Neural crest cell (in vitro differentiated cells): ENCODE measurements at regions not wholly inside any gene's neighbourhood (a gene's known extent, or its start where the extent isn't known, plus 50 kb on each side); places are given as distances from the start of the nearest gene placed in this dataset.

Experiments used
- DNase-seq: peaks from one replicate; pipeline ENCODE4 v3.0.0; 2021; ENCODE audit warnings: low read depth, mixed read lengths, low spot score
- H3K27ac Mint-ChIP-seq: one replicate; pipeline ENCODE4 v1.8.0; 2021; ENCODE audit warnings: mild to moderate bottlenecking, mixed read lengths; ENCODE audit not compliant: unreplicated experiment
- H3K27me3 Mint-ChIP-seq: 2 replicates; pipeline ENCODE4 v1.8.0; 2021; ENCODE audit warnings: low read depth, mild to moderate bottlenecking, mixed read lengths
- H3K36me3 Mint-ChIP-seq: 2 replicates; pipeline ENCODE4 v1.8.0; 2021; ENCODE audit warnings: low read depth, mild to moderate bottlenecking, mixed read lengths
- H3K4me1 Mint-ChIP-seq: 2 replicates; pipeline ENCODE4 v1.8.0; 2021; ENCODE audit warnings: mixed read lengths
- H3K4me3 Mint-ChIP-seq: one replicate; pipeline ENCODE4 v1.8.0; 2021; ENCODE audit warnings: mild to moderate bottlenecking, mixed read lengths
- H3K9me3 Mint-ChIP-seq: 2 replicates; pipeline ENCODE4 v1.8.0; 2021; ENCODE audit warnings: mixed read lengths
- TF ChIP-seq, protein P1 (sequence below): fragments of 200-600 bp; sonication (generic); conservative IDR thresholded peaks from 2 replicates; pipeline ENCODE4 v1.5.0; 2021; ENCODE audit warnings: antibody characterized with exemption, mild to moderate bottlenecking

DNA sequence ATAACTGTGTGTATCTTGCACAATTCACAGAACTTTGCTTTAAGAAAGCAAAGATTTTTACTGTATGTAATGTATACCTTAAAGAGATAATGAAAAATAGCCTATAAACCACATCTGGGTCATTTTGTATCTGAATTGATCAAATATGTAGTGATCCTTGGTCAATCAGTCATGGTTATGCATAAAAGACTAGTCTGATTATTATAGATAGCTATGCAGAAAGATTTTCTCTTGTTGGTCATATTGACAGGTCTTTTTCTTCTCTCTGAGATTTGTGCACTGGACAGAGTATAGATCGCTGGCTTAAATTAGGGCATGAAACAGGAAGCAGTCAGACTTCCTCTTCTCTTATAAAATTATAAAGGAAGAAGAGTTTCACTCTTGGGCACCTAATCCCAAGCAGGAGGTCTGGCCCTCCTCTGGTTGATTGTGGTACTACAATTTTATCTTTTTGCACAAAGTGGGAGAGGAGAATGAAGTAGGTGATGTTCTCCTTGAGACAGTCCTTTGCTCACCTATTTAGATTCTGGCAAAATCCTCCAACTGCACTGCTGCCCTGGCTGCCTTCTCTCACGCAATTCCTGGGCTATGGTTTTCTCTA is 380.9 kb upstream of the RGS17 start:
- no peaks in the 10 kb centered on the region for H3K36me3 Mint-ChIP-seq
- H3K9me3 Mint-ChIP-seq = peaks cover 6% of the 10 kb centered on the region
- TF ChIP-seq, protein P1, sequence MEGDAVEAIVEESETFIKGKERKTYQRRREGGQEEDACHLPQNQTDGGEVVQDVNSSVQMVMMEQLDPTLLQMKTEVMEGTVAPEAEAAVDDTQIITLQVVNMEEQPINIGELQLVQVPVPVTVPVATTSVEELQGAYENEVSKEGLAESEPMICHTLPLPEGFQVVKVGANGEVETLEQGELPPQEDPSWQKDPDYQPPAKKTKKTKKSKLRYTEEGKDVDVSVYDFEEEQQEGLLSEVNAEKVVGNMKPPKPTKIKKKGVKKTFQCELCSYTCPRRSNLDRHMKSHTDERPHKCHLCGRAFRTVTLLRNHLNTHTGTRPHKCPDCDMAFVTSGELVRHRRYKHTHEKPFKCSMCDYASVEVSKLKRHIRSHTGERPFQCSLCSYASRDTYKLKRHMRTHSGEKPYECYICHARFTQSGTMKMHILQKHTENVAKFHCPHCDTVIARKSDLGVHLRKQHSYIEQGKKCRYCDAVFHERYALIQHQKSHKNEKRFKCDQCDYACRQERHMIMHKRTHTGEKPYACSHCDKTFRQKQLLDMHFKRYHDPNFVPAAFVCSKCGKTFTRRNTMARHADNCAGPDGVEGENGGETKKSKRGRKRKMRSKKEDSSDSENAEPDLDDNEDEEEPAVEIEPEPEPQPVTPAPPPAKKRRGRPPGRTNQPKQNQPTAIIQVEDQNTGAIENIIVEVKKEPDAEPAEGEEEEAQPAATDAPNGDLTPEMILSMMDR = peak; percentile 71
- H3K27me3 Mint-ChIP-seq = no peaks in the 10 kb centered on the region
- no peak overlapping the region for H3K4me3 Mint-ChIP-seq
- no peaks in the 10 kb centered on the region for H3K4me1 Mint-ChIP-seq
- no peak overlapping the region for H3K27ac Mint-ChIP-seq
- DNase-seq = peak; percentile 23

DNA sequence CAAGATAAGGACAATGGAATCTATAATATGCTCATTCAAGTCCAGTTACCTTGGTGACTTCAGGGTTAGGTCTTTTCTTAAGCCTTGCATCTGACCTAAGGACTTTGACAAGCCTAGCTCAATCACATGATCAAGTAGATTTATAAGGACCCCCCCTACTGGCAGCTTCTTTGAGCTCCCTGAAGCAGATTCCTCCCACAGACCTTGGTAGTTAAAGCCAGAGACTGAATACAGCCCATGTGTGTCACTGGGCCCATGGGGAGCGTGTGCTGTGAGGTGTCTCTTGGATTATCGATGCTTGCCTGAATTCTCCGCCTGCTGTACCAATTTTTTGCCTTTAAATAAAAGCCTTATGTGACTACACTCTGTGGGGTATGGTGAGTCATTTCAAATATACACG is 372.7 kb upstream of the RGS17 start:
- TF ChIP-seq, protein P1 = no peak
- no peak overlapping the region for H3K27ac Mint-ChIP-seq
- no peaks in the 10 kb centered on the region for H3K27me3 Mint-ChIP-seq
- no peak overlapping the region for H3K4me3 Mint-ChIP-seq
- H3K36me3 Mint-ChIP-seq = no peaks in the 10 kb centered on the region
- DNase-seq = no peak
- peaks cover 3% of the 10 kb centered on the region for H3K9me3 Mint-ChIP-seq
- H3K4me1 Mint-ChIP-seq = no peaks in the 10 kb centered on the region

DNA sequence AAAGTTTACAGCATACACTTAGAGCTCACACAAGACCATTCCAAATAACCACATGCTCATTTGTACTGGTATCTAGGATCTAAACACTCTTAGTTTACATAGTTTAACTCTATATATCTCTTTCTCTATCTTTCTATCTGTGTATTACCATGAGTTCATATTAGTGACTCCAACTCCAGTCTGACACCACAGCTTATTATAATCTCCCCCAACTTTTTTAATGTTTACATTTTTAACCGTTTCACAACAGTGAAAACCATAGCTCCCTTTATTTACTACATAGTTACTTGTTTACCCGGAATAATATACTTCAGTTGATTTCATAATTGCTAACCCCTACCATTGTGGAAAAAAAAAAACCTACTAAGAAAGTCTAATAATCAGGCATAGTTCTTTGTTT is 362.4 kb upstream of the RGS17 start:
- TF ChIP-seq, protein P1 = no peak
- Mint-ChIP-seq H3K36me3 (no peaks in the 10 kb centered on the region), H3K27ac (no peak overlapping the region), H3K4me3 (no peak overlapping the region), H3K27me3 (no peaks in the 10 kb centered on the region), H3K4me1 (no peaks in the 10 kb centered on the region), H3K9me3 (peaks cover 4% of the 10 kb centered on the region)
- no peak for DNase-seq

DNA sequence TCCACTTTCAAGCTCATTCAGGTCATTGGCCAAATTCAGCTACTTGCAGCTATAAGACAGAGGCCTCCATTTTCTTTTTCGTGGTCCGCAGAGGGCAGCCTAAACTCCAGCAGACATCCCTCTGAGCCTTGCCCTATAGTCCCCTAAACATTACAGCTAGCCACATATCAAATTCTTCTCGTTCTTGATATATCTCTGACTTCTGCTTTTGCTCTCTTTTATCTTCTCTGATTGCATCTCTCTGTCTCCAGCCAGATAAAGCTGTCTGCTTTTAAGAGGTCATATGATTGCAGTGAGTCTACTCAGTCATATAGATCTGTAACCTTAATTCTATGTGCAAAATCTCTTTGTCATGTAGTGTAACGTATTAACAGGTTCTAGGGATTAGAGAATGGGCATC is 358.4 kb upstream of the RGS17 start:
- no peaks in the 10 kb centered on the region for H3K36me3 Mint-ChIP-seq
- H3K4me3 Mint-ChIP-seq = no peak overlapping the region
- H3K27ac Mint-ChIP-seq = no peak overlapping the region
- no peaks in the 10 kb centered on the region for H3K27me3 Mint-ChIP-seq
- H3K9me3 Mint-ChIP-seq = peaks cover 3% of the 10 kb centered on the region
- TF ChIP-seq, protein P1 = no peak
- no peak for DNase-seq
- no peaks in the 10 kb centered on the region for H3K4me1 Mint-ChIP-seq

DNA sequence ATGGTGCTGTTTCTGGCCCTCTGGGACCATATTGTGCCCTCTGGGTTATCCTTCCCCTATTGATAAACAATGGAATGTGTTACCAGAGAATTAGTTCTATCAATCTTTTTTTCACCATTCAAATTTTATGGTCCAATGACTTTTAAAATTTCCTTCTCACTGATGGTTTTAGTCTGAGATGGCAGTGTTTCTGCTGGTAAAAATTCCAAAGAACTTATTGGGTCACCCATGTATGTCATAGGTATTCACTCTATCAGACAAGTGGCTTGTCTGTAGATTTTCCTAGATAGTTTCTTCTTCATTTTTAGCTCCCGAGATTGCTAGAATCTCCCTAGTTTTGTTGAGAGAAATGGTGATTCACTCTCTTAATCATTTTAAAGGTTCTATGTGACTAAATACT is 357.2 kb upstream of the RGS17 start:
- TF ChIP-seq, protein P1 = no peak
- Mint-ChIP-seq H3K27ac (no peak overlapping the region), H3K36me3 (no peaks in the 10 kb centered on the region), H3K4me3 (no peak overlapping the region), H3K4me1 (no peaks in the 10 kb centered on the region), H3K9me3 (peaks cover 3% of the 10 kb centered on the region), H3K27me3 (no peaks in the 10 kb centered on the region)
- no peak for DNase-seq

DNA sequence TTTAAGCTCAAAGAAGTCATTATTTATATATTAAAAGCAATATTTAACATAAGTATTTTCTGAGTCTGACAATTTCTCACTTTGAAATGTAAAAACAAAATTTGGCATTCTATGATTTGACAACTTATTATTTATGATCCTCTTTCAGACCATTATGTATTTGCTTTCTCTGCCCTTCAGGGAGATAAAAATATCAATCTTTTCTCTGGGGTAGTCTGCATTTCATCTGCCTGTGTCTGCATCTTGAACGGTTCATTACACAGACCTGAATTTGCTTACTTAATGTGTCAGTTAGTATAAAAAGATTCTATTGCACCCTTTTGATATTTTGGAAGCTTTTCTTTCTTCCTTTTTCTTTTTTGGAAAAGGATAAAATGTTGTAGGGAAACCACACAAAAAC is 354.0 kb upstream of the RGS17 start:
- no peaks in the 10 kb centered on the region for H3K4me1 Mint-ChIP-seq
- H3K36me3 Mint-ChIP-seq = no peaks in the 10 kb centered on the region
- DNase-seq = no peak
- no peak overlapping the region for H3K4me3 Mint-ChIP-seq
- no peak overlapping the region for H3K27ac Mint-ChIP-seq
- H3K9me3 Mint-ChIP-seq = peaks cover 3% of the 10 kb centered on the region
- no peaks in the 10 kb centered on the region for H3K27me3 Mint-ChIP-seq
- TF ChIP-seq, protein P1 = no peak
